Activated B cell treated with CpG ODN at 0.5 μM for 24 hours (primary cell): ENCODE measurements at regions not wholly inside any gene's neighbourhood (a gene's known extent, or its start where the extent isn't known, plus 50 kb on each side); places are given as distances from the start of the nearest gene placed in this dataset.

Experiments used
- ATAC-seq: fragments of 200-7000 bp; cut with Tn5 transposase; one replicate; pipeline ENCODE4 v1.10.0; 2021; ENCODE audit warnings: low read depth, mild to moderate bottlenecking, moderate library complexity
- CTCF ChIA-PET: fragments of 350-600 bp; sonication (Branson Sonifier 250); formaldehyde crosslinking; loops from one replicate; lab custom pipeline; 2021; ENCODE audit warnings: antibody characterized with exemption; lab: Charles Lee
- POLR2A ChIA-PET: fragments of 350-600 bp; sonication (Branson Sonifier 250); formaldehyde crosslinking; loops from one replicate; lab custom pipeline; 2021; ENCODE audit warnings: antibody characterized with exemption; lab: Charles Lee
- DNase-seq: peaks from one replicate; pipeline ENCODE4 v3.0.0; 2022
- H3K27ac Mint-ChIP-seq: one replicate; pipeline ENCODE4 v1.8.0; 2020; ENCODE audit warnings: mixed read lengths
- H3K27me3 Mint-ChIP-seq: one replicate; pipeline ENCODE4 v1.8.0; 2021; ENCODE audit warnings: mixed read lengths
- H3K36me3 Mint-ChIP-seq: one replicate; pipeline ENCODE4 v1.8.0; 2021; ENCODE audit warnings: low read depth, mixed read lengths
- H3K4me1 Mint-ChIP-seq: one replicate; pipeline ENCODE4 v1.8.0; 2021; ENCODE audit warnings: mixed read lengths
- H3K4me3 Mint-ChIP-seq: one replicate; pipeline ENCODE4 v1.8.0; 2020; ENCODE audit warnings: mild to moderate bottlenecking, mixed read lengths
- H3K9me3 Mint-ChIP-seq: one replicate; pipeline ENCODE4 v1.8.0; 2020; ENCODE audit warnings: mixed read lengths
- CTCF ChIP-seq: fragments of 200-600 bp; IDR thresholded peaks from one replicate; pipeline ENCODE4 v1.8.0; 2022; ENCODE audit warnings: antibody characterized with exemption, mild to moderate bottlenecking
- intact Hi-C: fragments of 100-400 bp; cut with micrococcal nuclease; formaldehyde crosslinking; loops from one replicate; pipeline ENCODE4 v1.15.1; 2024

GRCh38 chr14:65261946-65262345 is 150.6 kb upstream of the FUT8 start:
- DNase-seq (no peak), ATAC-seq (no peak)
- Mint-ChIP-seq H3K4me3 (no peak overlapping the region), H3K27me3 (no peaks in the 10 kb centered on the region), H3K4me1 (peaks cover 24% of the 10 kb centered on the region), H3K36me3 (peaks cover 8% of the 10 kb centered on the region), H3K27ac (no peak overlapping the region), H3K9me3 (no peaks in the 10 kb centered on the region)
- intact Hi-C loops, result no loop called here
- TF ChIP-seq CTCF, result no peak
- ChIA-PET CTCF (interaction anchor here (1.5 kb wide), 1 partner anchor 153 kb away, joined by 3 read pairs; no protein-coding TSS in a partner anchor), POLR2A (no interaction called here)

- no peaks in the 10 kb centered on the region for H3K27me3 Mint-ChIP-seq
- DNase-seq, result no peak
- no peak for TF ChIP-seq CTCF
- no peak for ATAC-seq
- no peak overlapping the region for H3K4me3 Mint-ChIP-seq
- H3K36me3 Mint-ChIP-seq, result peaks cover 7% of the 10 kb centered on the region
- intact Hi-C loops, result no loop called here
- ChIA-PET POLR2A (interaction anchor here (0.7 kb wide), 1 partner anchor 14 kb away, joined by 3 read pairs; no protein-coding TSS in a partner anchor), CTCF (no interaction called here)
- no peaks in the 10 kb centered on the region for H3K9me3 Mint-ChIP-seq
- no peak overlapping the region for H3K27ac Mint-ChIP-seq
- H3K4me1 Mint-ChIP-seq, result peaks cover 25% of the 10 kb centered on the region
These were observed 149.2 kb upstream of the FUT8 start for GRCh38 chr14:65263177-65263788.

- no peaks in the 10 kb centered on the region for H3K27me3 Mint-ChIP-seq
- TF ChIP-seq CTCF, result no peak
- POLR2A ChIA-PET, result no interaction called here
- ATAC-seq, result no peak
- no peak overlapping the region for H3K4me3 Mint-ChIP-seq
- no peak overlapping the region for H3K27ac Mint-ChIP-seq
- intact Hi-C loops, result no loop called here
- H3K9me3 Mint-ChIP-seq, result no peaks in the 10 kb centered on the region
- peaks cover 20% of the 10 kb centered on the region for H3K4me1 Mint-ChIP-seq
- DNase-seq, result no peak
- H3K36me3 Mint-ChIP-seq, result peaks cover 4% of the 10 kb centered on the region
- CTCF ChIA-PET, result no interaction called here
These were observed 144.7 kb upstream of the FUT8 start for GRCh38 chr14:65267856-65268255.

GRCh38 chr14:65268594-65268993 is 143.9 kb upstream of the FUT8 start:
- intact Hi-C loops, result no loop called here
- TF ChIP-seq CTCF, result no peak
- Mint-ChIP-seq H3K4me3 (no peak overlapping the region), H3K27ac (peak overlapping the region; percentile 41), H3K36me3 (peaks cover 4% of the 10 kb centered on the region), H3K27me3 (no peaks in the 10 kb centered on the region), H3K9me3 (no peaks in the 10 kb centered on the region), H3K4me1 (peaks cover 20% of the 10 kb centered on the region)
- POLR2A ChIA-PET, result interaction anchor here (0.7 kb wide), 1 partner anchor 42 kb away, joined by 3 read pairs; no protein-coding TSS in a partner anchor
- no peak for ATAC-seq
- no peak for DNase-seq
- CTCF ChIA-PET, result no interaction called here

- Mint-ChIP-seq H3K27ac (no peak overlapping the region), H3K4me1 (peaks cover 26% of the 10 kb centered on the region), H3K27me3 (no peaks in the 10 kb centered on the region), H3K4me3 (no peak overlapping the region), H3K9me3 (no peaks in the 10 kb centered on the region), H3K36me3 (peaks cover 6% of the 10 kb centered on the region)
- POLR2A ChIA-PET, result interaction anchor here (0.5 kb wide), 1 partner anchor 39 kb away, joined by 5 read pairs; no protein-coding TSS in a partner anchor
- TF ChIP-seq CTCF, result no peak
- intact Hi-C loops, result no loop called here
- ATAC-seq (no peak), DNase-seq (no peak)
- CTCF ChIA-PET, result no interaction called here
These were observed 142.8 kb upstream of the FUT8 start for GRCh38 chr14:65269732-65270131.
